HUES6 (cell line): ENCODE measurements at regions not wholly inside any gene's neighbourhood (a gene's known extent, or its start where the extent isn't known, plus 50 kb on each side); places are given as distances from the start of the nearest gene placed in this dataset.
"Not testable (repeated sequence)": the region's sequence is repeated elsewhere in the genome, so short reads cannot be mapped to it uniquely, and the experiment has no call there.

Experiments used
- H3K27ac ChIP-seq: 2 replicates; pipeline ENCODE4 v1.7.0; 2013; ENCODE audit warnings: low read depth, mild to moderate bottlenecking, low read length, inconsistent platforms
- H3K27me3 ChIP-seq: 2 replicates; pipeline ENCODE4 v1.6.1; 2013; ENCODE audit warnings: low read length; ENCODE audit not compliant: control insufficient read depth, insufficient read depth
- H3K36me3 ChIP-seq: 2 replicates; pipeline ENCODE4 v1.6.1; 2013; ENCODE audit warnings: low read length; ENCODE audit not compliant: control insufficient read depth, insufficient read depth
- H3K4me1 ChIP-seq: 2 replicates; pipeline ENCODE4 v1.6.1; 2013; ENCODE audit warnings: low read length; ENCODE audit not compliant: control insufficient read depth, insufficient read depth
- H3K4me3 ChIP-seq: 2 replicates; pipeline ENCODE4 v1.5.1; 2013; ENCODE audit warnings: low read depth, low read length
- H3K9ac ChIP-seq: one replicate; pipeline ENCODE4 v1.6.1; 2013; ENCODE audit warnings: mild to moderate bottlenecking, low read length
- H3K9me3 ChIP-seq: 2 replicates; pipeline ENCODE4 v1.6.1; 2013; ENCODE audit warnings: low read depth, low read length; ENCODE audit not compliant: control insufficient read depth, insufficient read depth

- Histone ChIP-seq H3K27me3 (no peaks in the 10 kb centered on the region), H3K27ac (no peak overlapping the region), H3K9me3 (peaks cover 50% of the 10 kb centered on the region), H3K36me3 (peaks cover 8% of the 10 kb centered on the region), H3K4me1 (0 out of 2 replicates have a peak, but pooled peaks cover 4% of the 10 kb centered on the region), H3K9ac (no peak overlapping the region), H3K4me3 (no peak overlapping the region)
These were observed 282.1 kb downstream of the CD83 start for GRCh38 chr6:14399635-14400034.

- Histone ChIP-seq H3K4me1 (0 out of 2 replicates have a peak, but pooled peaks cover 4% of the 10 kb centered on the region), H3K9me3 (peaks cover 50% of the 10 kb centered on the region), H3K27me3 (no peaks in the 10 kb centered on the region), H3K36me3 (peaks cover 8% of the 10 kb centered on the region), H3K9ac (no peak overlapping the region), H3K27ac (no peak overlapping the region), H3K4me3 (no peak overlapping the region)
These were observed 283.7 kb downstream of the CD83 start for GRCh38 chr6:14401246-14401645.

GRCh38 chr6:14406614-14407331, 289.2 kb downstream of the CD83 start:
- no peaks in the 10 kb centered on the region for H3K27me3 ChIP-seq
- no peaks in the 10 kb centered on the region for H3K36me3 ChIP-seq
- no peak overlapping the region for H3K9ac ChIP-seq
- no peak overlapping the region for H3K27ac ChIP-seq
- H3K4me3 ChIP-seq: no peak overlapping the region
- peaks cover 11% of the 10 kb centered on the region for H3K9me3 ChIP-seq
- peaks cover 15% of the 10 kb centered on the region; the same call in 1 of the 2 replicates for H3K4me1 ChIP-seq

GRCh38 chr6:14408446-14408845, 290.9 kb downstream of the CD83 start:
- Histone ChIP-seq H3K9ac (no peak overlapping the region), H3K27me3 (no peaks in the 10 kb centered on the region), H3K4me3 (no peak overlapping the region), H3K9me3 (peaks cover 1% of the 10 kb centered on the region; the same call in 1 of the 2 replicates), H3K27ac (no peak overlapping the region), H3K36me3 (no peaks in the 10 kb centered on the region), H3K4me1 (peaks cover 15% of the 10 kb centered on the region; the same call in 1 of the 2 replicates)

GRCh38 chr6:14412026-14412425, 294.5 kb downstream of the CD83 start:
- H3K4me1 ChIP-seq: peaks cover 12% of the 10 kb centered on the region; the same call in 1 of the 2 replicates
- no peak overlapping the region for H3K9ac ChIP-seq
- H3K4me3 ChIP-seq: no peak overlapping the region
- H3K36me3 ChIP-seq: no peaks in the 10 kb centered on the region
- peaks cover 6% of the 10 kb centered on the region; the same call in 1 of the 2 replicates for H3K9me3 ChIP-seq
- no peak overlapping the region for H3K27ac ChIP-seq
- H3K27me3 ChIP-seq: no peaks in the 10 kb centered on the region

GRCh38 chr6:14415452-14415851, 297.9 kb downstream of the CD83 start:
- H3K9ac ChIP-seq: no peak overlapping the region
- no peaks in the 10 kb centered on the region for H3K27me3 ChIP-seq
- H3K4me1 ChIP-seq: 0 out of 2 replicates have a peak, but pooled peaks cover 5% of the 10 kb centered on the region
- no peak overlapping the region for H3K4me3 ChIP-seq
- peaks cover 6% of the 10 kb centered on the region; the same call in 1 of the 2 replicates for H3K9me3 ChIP-seq
- no peak overlapping the region for H3K27ac ChIP-seq
- H3K36me3 ChIP-seq: no peaks in the 10 kb centered on the region

- H3K4me1 ChIP-seq: 0 out of 2 replicates have a peak, but pooled peaks cover 5% of the 10 kb centered on the region
- no peak overlapping the region for H3K27ac ChIP-seq
- no peak overlapping the region for H3K4me3 ChIP-seq
- H3K36me3 ChIP-seq: no peaks in the 10 kb centered on the region
- no peaks in the 10 kb centered on the region for H3K27me3 ChIP-seq
- H3K9me3 ChIP-seq: peaks cover 6% of the 10 kb centered on the region; the same call in 1 of the 2 replicates
- H3K9ac ChIP-seq: no peak overlapping the region
These were observed 299.8 kb downstream of the CD83 start for GRCh38 chr6:14417377-14417776.

GRCh38 chr6:14419224-14419623, 301.7 kb downstream of the CD83 start:
- H3K27ac ChIP-seq, H3K27me3 ChIP-seq, H3K36me3 ChIP-seq, H3K9me3 ChIP-seq, H3K4me3 ChIP-seq, H3K9ac ChIP-seq, H3K4me1 ChIP-seq: not testable (repeated sequence)

- H3K4me1 ChIP-seq: 0 out of 2 replicates have a peak, but pooled peaks cover 4% of the 10 kb centered on the region
- H3K9ac ChIP-seq: no peak overlapping the region
- no peaks in the 10 kb centered on the region for H3K27me3 ChIP-seq
- no peak overlapping the region for H3K27ac ChIP-seq
- H3K4me3 ChIP-seq: no peak overlapping the region
- no peaks in the 10 kb centered on the region for H3K36me3 ChIP-seq
- no peaks in the 10 kb centered on the region for H3K9me3 ChIP-seq
These were observed 304.5 kb downstream of the CD83 start for GRCh38 chr6:14422061-14422460.

- Histone ChIP-seq H3K36me3 (no peaks in the 10 kb centered on the region), H3K9ac (no peak overlapping the region), H3K4me3 (no peak overlapping the region), H3K27me3 (no peaks in the 10 kb centered on the region), H3K9me3 (no peaks in the 10 kb centered on the region), H3K27ac (no peak overlapping the region), H3K4me1 (no peaks in the 10 kb centered on the region)
These were observed 305.3 kb downstream of the CD83 start for GRCh38 chr6:14422917-14423316.

GRCh38 chr6:14423330-14423729, 305.8 kb downstream of the CD83 start:
- no peaks in the 10 kb centered on the region for H3K9me3 ChIP-seq
- no peak overlapping the region for H3K4me3 ChIP-seq
- H3K27me3 ChIP-seq: no peaks in the 10 kb centered on the region
- no peaks in the 10 kb centered on the region for H3K36me3 ChIP-seq
- no peaks in the 10 kb centered on the region for H3K4me1 ChIP-seq
- H3K9ac ChIP-seq: no peak overlapping the region
- H3K27ac ChIP-seq: no peak overlapping the region
